Smooth muscle cell (in vitro differentiated cells): ENCODE measurements at regions not wholly inside any gene's neighbourhood (a gene's known extent, or its start where the extent isn't known, plus 50 kb on each side); places are given as distances from the start of the nearest gene placed in this dataset.

Source experiments
- DNase-seq: peaks from one replicate; lab custom pipeline; 2025; ENCODE audit not compliant: unreplicated experiment; lab: John Stamatoyannopoulos, UW
- H2AFZ ChIP-seq: fragments of 200-600 bp; sonication (generic); 2 replicates; pipeline ENCODE4 v1.6.0; 2016; ENCODE audit warnings: antibody characterized with exemption, low read depth, mild to moderate bottlenecking
- H3F3A ChIP-seq: fragments of 200-600 bp; sonication (generic); 2 replicates; pipeline ENCODE4 v1.6.0; 2017; ENCODE audit warnings: antibody characterized with exemption, low read depth
- H3K27ac ChIP-seq: fragments of 200-600 bp; sonication (generic); 2 replicates; pipeline ENCODE4 v1.5.1; 2016; ENCODE audit warnings: low read depth, mild to moderate bottlenecking
- H3K27me3 ChIP-seq: fragments of 200-600 bp; sonication (generic); 2 replicates; pipeline ENCODE4 v1.6.1; 2016; ENCODE audit warnings: low read depth, mild to moderate bottlenecking
- H3K36me3 ChIP-seq: fragments of 200-600 bp; sonication (generic); 2 replicates; pipeline ENCODE4 v1.5.1; 2016; ENCODE audit warnings: low read depth
- H3K4me1 ChIP-seq: fragments of 200-600 bp; sonication (generic); 2 replicates; pipeline ENCODE4 v1.5.1; 2016; ENCODE audit warnings: low read depth
- H3K4me2 ChIP-seq: fragments of 200-600 bp; sonication (generic); 2 replicates; pipeline ENCODE4 v1.6.0; 2016; ENCODE audit warnings: mild to moderate bottlenecking
- H3K4me3 ChIP-seq: fragments of 200-600 bp; sonication (generic); 2 replicates; pipeline ENCODE4 v1.5.1; 2016; ENCODE audit warnings: mild to moderate bottlenecking
- H3K79me2 ChIP-seq: fragments of 200-600 bp; sonication (generic); 2 replicates; pipeline ENCODE4 v1.6.0; 2016; ENCODE audit warnings: low read depth, mild to moderate bottlenecking
- H3K9ac ChIP-seq: fragments of 200-600 bp; sonication (generic); 2 replicates; pipeline ENCODE4 v1.6.0; 2016; ENCODE audit warnings: low read depth
- H3K9me3 ChIP-seq: fragments of 200-600 bp; sonication (generic); replicated peaks from 2 replicates; pipeline ENCODE4 v1.5.1; 2016; ENCODE audit warnings: low read depth
- H4K20me1 ChIP-seq: fragments of 200-600 bp; sonication (generic); 2 replicates; pipeline ENCODE4 v1.6.0; 2016; ENCODE audit warnings: low read depth
- WGBS: methylation state at CpG from one replicate; pipeline ENCODE4 v1.1.7; 2016; ENCODE audit warnings: low lambda C conversion rate; 5-methylcytosine and 5-hydroxymethylcytosine counted together
- TF ChIP-seq, protein P1 (sequence below): fragments of 200-600 bp; sonication (generic); IDR thresholded peaks from 2 replicates; pipeline ENCODE4 v1.5.1; 2017; ENCODE audit warnings: borderline replicate concordance, mild to moderate bottlenecking, antibody characterized with exemption; ENCODE audit not compliant: insufficient read depth, poor library complexity, severe bottlenecking

DNA sequence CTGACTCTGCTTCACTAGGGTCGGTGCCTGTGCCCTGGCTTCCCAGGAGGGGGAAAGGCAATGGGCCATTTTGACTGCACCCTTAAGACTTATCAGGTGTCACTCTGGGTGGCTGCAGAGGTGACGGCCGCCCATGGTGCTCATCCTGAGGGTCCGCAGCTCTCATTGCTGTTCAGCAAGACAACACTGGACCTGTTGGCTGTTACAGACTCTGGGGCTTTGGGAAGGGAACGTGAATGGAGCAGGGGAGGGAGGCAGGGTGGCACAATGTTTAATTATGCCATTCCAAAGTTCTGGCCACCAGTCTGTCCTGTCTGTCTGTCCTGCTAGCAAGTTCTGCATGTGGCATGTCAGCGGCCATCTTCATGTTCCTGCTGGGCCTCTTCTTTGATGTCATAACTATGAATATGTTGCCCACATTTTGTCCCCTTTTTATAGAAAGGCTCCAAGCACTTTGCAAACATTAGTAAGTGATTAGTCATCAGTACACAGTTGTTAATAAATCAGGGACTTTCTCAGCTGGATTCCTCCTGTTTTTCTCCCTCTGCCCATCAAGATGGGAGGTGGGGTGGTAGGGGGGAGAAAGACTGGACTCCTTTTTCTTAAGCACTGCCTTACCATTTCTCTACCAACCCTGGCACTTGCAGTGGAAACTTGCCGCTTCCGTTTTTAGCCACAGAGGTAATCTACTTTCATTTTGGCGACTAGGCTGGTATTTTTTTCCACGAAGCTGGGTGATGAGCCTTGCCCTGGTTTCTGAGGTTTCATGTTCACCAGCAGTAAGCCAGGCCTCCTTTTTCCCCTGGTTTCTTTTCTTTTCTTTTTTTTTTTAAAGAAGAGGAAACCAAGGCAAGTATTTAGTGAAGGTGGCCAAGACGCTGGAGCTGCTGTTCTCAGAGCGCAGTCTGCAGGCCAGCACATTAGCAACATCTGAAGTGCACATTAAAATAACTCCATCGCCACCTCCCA is 88.6 kb upstream of the TRIM2 start:
- Histone ChIP-seq H2AFZ (no peak overlapping the region), H3K79me2 (no peaks in the 10 kb centered on the region), H3K4me2 (peak overlapping the region; percentile 56), H4K20me1 (no peaks in the 10 kb centered on the region), H3K27me3 (no peaks in the 10 kb centered on the region), H3K27ac (peak overlapping the region; percentile 61), H3K9ac (peak overlapping the region; percentile 1), H3K4me3 (no peak overlapping the region), H3K9me3 (no peaks in the 10 kb centered on the region), H3K36me3 (no peaks in the 10 kb centered on the region), H3K4me1 (peaks cover 5% of the 10 kb centered on the region), H3F3A (peaks cover 6% of the 10 kb centered on the region)
- 79% methylated on average over 13 of the region's 13 CpGs for WGBS
- no peak for DNase-seq
- TF ChIP-seq, protein P1, sequence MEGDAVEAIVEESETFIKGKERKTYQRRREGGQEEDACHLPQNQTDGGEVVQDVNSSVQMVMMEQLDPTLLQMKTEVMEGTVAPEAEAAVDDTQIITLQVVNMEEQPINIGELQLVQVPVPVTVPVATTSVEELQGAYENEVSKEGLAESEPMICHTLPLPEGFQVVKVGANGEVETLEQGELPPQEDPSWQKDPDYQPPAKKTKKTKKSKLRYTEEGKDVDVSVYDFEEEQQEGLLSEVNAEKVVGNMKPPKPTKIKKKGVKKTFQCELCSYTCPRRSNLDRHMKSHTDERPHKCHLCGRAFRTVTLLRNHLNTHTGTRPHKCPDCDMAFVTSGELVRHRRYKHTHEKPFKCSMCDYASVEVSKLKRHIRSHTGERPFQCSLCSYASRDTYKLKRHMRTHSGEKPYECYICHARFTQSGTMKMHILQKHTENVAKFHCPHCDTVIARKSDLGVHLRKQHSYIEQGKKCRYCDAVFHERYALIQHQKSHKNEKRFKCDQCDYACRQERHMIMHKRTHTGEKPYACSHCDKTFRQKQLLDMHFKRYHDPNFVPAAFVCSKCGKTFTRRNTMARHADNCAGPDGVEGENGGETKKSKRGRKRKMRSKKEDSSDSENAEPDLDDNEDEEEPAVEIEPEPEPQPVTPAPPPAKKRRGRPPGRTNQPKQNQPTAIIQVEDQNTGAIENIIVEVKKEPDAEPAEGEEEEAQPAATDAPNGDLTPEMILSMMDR = no peak

DNA sequence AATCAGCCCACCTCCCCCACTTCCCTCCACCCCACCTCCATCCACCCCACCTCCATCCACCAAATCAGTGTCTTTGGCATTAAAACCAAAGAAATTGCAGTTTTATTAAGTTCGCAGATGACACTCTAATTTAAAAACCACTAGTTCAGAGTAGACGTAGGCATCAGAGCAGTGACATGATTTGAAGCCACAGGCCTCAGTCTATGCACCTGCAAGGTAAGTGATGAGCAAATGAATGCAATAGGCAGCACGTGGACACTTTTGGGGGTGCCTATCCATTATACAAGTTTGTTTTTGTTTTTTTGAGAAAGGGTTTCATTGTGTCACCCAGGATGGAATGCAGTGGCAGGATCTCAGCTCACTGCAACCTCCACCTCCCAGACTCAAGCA is 88.0 kb upstream of the TRIM2 start:
- Histone ChIP-seq H3K4me3 (no peak overlapping the region), H4K20me1 (no peaks in the 10 kb centered on the region), H3K4me1 (peaks cover 5% of the 10 kb centered on the region), H3K27me3 (no peaks in the 10 kb centered on the region), H3K9me3 (no peaks in the 10 kb centered on the region), H3K4me2 (peak overlapping the region; percentile 56), H3K27ac (peak overlapping the region; percentile 61), H3K9ac (no peak overlapping the region), H3K79me2 (no peaks in the 10 kb centered on the region), H2AFZ (no peak overlapping the region), H3F3A (peaks cover 6% of the 10 kb centered on the region), H3K36me3 (no peaks in the 10 kb centered on the region)
- TF ChIP-seq, protein P1 = no peak
- no peak for DNase-seq
- 87% methylated on average over 3 of the region's 3 CpGs for WGBS

DNA sequence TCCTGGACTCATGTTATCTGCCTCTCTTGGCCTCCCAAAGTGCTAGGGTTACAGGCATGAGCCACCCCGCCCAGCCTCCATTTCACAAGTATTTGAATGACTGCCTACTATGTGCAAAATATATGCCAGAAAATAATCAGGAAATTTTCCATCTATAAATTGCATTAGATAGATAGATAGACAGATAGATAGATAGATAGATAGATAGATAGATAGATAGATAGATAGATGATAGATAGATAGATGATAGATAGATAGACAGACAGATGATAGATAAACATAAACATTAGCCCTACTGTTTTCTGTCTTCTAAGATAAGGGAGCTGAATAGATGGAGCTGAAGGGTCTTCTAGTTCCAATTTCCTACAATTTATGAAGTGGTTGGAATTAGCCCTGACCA is 87.4 kb upstream of the TRIM2 start:
- 95% methylated on average over 1 of the region's 1 CpG for WGBS
- no peaks in the 10 kb centered on the region for H3K27me3 ChIP-seq

More for the DNA sequence above, 87.4 kb upstream of the TRIM2 start:
- no peak overlapping the region for H2AFZ ChIP-seq
- H3K36me3 ChIP-seq = no peaks in the 10 kb centered on the region
- peaks cover 6% of the 10 kb centered on the region for H3F3A ChIP-seq
- no peak overlapping the region for H3K9ac ChIP-seq
- H3K4me3 ChIP-seq = no peak overlapping the region
- H3K4me1 ChIP-seq = peaks cover 5% of the 10 kb centered on the region
- H3K27ac ChIP-seq = no peak overlapping the region
- H3K9me3 ChIP-seq = no peaks in the 10 kb centered on the region
- no peaks in the 10 kb centered on the region for H3K79me2 ChIP-seq
- no peak for DNase-seq
- TF ChIP-seq, protein P1 = no peak
- H3K4me2 ChIP-seq = no peak overlapping the region
- H4K20me1 ChIP-seq = no peaks in the 10 kb centered on the region
